ENCODE measurements at regions not wholly inside any gene's neighbourhood (a gene's known extent, or its start where the extent isn't known, plus 50 kb on each side); places are given as distances from the start of the nearest gene placed in this dataset.
A peak's percentile ranks its signal among the peaks of the same experiment; 100 is the strongest.
"Not testable (repeated sequence)": the region's sequence is repeated elsewhere in the genome, so short reads cannot be mapped to it uniquely, and the experiment has no call there.

DNA sequence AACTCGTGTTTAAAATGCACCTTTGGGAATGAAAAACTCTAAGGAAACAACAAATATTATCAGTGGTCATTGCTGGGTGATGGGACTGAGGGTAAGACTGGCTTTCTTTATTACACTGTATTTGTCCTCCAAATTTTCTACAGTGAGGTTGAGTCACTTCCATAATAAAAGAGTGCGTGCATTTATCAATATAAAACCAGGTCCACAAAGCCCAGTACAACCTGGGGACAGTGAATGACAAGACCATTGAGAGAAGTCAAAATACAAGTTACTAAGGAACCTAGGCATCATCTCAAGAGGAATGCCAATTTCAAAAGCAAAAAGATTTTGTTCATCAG lies 76.4 kb downstream of the MAGED4 start:
- DNase-seq = no peak

DNA sequence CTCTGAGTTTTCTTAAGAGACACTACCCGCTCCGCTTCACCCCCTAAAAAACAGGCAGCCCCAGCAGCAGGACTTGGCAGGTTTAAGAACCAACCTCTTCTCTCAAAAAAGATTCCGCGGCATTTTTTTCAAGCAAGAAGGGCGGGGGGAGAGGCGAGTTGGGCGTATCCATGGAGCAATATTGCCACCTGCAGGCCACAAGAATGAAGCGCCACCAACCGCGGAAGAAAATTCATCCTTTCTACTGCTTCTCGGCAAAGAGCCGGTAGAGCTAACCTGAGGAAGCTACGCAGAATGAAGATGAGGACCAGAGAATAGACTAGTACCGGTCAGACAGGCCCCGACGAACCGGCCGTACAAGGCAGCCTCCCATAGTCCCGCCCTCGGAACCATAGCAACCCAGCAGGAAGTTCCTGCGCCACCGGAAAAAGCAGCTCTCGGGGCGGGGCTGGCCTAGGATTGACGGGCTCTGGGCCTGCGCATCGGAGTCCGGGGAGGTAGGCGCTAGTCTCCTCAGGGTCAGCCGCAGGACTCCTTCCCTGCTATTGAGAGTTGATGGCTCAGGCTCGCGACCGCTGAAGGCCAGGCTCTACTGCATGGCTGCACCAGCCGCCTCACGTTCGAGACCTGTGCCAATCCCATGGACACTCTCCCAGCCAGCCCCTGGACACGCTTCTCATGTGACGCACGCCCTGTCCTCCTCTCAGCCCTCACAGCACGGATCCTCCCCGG lies 76.9 kb downstream of the MAGED4 start:
- DNase-seq = peak; percentile 37 to 98 (median 86)

DNA sequence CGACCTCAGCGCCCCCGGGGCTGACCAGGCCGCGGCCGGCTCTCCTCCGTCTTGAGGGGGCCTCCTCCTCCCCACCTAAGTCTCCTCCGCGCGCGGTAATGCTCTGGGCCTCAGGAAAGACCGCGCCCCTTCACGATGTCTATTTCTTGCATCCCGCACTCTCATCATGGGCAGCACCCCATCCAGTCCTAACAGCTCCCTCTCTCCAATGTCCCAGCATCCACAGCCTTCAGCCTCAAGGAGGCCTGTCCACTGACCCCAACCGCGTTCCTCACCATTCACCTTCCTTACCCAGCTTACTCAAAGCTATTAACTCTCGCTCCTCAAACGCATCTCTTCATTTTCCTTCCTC lies 77.5 kb downstream of the MAGED4 start:
- DNase-seq = peak in 6 of 51 donors; percentile 4 to 43 (median 30)

DNA sequence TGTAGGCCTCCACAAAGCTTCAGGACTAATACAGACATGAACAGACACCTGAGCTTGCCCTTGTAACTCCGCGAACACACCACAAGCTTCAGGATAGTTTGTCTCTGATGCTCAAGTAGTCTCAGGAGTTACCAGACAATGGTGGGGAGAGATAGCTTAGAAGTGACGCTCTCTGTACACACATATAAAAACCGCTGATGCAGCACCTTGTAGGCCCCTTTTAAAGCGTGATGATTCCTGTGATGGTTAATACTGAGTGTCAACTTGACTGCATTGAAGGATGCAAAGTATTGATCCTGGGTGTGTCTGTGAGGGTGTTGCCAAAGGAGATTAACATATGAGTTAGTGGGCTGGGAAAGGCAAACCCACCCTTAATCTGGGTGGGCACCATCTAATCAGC lies 78.7 kb downstream of the MAGED4 start:
- no peak for DNase-seq

DNA sequence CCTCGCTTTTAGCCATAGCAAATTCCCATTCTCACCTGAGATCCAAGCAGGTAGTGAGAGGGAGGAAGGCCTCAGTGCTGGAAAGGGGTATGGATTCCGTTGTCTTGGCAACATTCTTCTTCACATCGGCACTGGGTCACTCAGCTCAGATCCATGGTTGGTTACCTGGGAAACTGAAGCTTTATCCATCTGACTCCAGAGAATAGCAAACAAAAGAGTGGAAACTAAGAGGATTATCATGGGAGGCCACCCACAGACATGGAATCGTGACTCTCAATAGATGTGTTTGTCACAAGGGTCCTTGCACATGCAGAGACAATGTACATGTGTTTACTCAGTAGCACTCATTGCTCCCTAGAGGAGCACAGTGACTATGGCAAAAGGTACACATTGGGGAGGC lies 81.0 kb downstream of the MAGED4 start:
- DNase-seq = peak in 1 of 51 donors; percentile 7

DNA sequence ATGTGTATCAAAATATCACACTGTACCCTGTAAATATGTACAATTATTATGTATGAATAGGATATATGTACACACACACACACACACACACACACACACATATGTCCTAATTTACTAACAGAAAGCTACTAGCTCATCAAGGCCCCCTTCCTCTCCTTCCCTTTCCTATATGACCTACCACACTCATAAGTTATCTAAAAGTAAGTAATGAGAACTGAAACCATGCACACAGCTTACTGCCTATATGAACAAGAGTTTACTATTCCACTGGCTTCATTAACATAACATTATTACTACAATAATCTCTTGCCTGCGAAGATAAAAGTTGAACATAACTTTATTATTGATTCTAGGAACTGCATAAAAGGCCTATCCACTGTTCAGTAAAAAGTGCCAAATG lies 83.8 kb downstream of the MAGED4 start:
- DNase-seq = not testable (repeated sequence)

DNA sequence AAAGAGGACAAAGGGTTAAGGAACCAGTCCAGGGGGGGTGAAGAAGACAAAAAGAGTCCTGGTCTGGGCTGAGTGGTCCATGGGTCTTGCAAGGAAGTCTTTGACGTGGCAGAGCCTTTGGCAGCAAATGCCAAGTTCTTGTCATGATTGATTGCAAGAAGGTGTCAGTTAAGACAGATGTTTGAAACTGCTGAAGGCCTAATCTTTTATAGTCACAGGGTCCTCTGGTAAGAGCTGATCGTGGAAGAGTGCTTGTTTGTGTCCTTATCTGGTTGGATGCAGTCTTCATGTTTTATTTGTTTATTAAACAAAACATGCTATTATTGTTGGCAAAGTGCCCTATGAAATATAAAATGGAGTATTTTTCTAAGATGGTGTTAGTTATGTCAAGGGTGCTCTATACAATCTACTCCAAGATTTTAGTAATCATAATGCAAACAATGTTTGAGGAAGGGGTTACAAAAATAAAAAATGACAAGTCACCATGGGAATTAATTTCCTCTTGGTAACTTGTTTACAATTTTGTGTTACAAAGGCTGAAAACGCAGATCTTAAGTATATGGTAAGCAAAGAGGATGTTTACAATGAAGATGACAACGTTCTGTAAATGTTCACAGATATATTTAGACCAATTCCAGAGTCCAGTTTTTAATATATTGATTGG lies 85.9 kb downstream of the MAGED4 start:
- no peak for DNase-seq

DNA sequence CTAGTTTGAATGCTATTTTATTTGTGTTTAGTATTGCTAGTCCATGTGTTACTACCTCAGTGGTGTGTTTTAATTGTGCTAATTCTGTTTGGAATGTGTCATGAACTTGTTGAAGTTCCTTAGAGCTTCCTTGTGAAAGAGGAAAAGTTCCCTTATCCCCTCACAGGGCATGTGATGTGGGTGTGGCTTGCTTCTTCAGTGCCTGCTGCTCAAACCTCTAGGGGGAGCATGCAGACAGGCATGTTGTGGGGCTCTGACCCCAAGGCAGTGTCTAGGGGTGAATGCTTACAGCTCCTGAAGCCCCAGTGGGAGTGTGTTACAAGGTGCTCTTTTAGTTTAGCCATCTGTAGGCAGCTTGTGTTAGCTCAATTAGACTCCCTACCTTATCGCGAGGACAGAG lies 86.5 kb downstream of the MAGED4 start:
- DNase-seq = peak in 2 of 51 donors; percentile 0 to 2

DNA sequence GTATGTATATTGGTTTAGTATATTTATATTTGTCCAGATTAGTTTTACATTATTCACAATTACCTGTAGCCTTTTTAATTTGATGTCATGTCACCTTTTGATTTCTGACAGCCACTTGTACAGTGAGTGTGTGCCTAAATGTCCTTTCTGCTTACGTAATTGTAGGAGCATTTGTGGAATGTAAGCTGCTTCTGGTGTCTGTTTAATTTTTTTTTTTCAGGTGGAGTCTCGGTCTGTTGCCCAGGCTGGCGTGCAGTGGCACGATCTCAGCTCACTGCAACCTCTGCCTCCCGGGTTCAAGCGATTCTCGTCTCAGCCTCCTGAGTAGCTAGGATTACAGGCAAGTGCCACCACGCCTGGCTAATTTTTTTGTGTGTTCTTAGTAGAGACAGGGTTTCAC lies 91.2 kb upstream of the XAGE2 start:
- DNase-seq = no peak

DNA sequence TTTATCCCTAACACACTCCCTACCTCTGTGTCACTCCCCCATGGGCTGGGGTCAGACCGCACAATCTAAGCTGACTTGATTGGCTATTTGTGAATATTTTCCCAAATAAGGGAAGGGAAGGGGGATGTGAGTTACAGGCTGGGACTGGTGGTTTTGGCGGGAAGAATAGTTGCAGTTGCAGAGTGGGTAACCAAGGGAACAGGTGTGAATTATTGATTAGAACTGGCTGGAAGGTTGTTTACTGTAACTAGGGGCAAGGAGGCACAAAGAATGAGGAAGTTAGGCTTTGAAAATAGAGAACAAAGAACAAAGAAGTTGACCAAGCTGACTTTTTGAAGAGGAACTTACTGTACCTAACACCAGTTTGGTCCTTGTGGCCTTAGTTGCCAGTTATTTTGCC lies 88.0 kb upstream of the XAGE2 start:
- no peak for DNase-seq

DNA sequence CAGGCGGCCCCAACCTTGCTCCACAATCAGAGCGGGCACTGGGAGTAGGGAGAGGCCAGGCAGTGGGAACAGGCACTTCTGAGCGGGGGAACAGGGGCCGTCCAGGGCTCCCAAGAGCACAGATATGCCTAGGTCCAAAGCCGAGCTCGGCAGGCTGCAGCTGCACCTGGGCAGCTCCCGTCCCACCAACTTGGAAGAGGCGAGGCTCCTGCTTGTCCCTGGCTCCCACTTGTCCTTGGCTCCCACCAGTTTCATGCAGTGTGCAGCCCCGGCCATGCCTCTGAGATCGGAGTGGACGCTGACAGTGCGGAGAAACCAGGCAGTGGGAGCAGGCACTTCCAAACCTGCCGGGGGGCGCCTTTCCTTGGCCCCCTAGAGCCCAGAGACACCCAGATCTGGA lies 84.0 kb upstream of the XAGE2 start:
- no peak for DNase-seq

DNA sequence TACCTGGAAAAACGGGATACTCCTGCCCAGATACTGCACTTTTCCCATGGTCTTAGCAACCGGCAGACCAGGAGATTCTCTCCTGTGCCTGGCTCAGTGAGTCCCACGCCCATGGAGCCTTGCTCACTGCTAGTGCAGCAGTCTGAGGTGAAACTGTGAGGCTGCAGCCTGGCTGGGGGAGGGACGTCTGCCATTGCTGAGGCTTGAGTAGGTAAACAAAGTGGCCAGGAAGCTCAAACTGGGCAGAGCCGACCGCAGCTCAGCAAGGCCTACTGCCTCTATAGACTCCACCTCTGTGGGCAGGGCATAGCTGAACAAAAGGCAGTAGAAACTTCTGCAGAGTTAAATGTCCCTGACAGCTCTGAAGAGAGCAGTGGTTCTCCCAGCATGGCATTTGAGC lies 69.9 kb upstream of the XAGE2 start:
- DNase-seq = not testable (repeated sequence)

DNA sequence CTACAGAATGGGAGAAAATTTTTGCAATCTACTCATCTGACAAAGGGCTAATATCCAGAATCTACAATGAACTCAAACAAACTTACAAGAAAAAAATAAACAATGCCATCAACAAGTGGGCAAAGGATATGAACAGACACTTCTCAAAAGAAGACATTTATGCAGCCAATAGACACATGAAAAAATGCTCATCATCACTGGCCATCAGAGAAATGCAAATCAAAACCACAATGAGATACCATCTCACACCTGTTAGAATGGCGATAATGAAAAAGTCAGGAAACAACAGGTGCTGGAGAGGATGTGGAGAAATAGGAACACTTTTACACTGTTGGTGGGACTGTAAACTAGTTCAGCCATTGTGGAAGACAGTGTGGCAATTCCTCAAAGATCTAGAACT lies 60.3 kb upstream of the XAGE2 start:
- not testable (repeated sequence) for DNase-seq

Data from hypothalamus (tissue), 51 donors.